GM18868 (cell line): ENCODE measurements at regions not wholly inside any gene's neighbourhood (a gene's known extent, or its start where the extent isn't known, plus 50 kb on each side); places are given as distances from the start of the nearest gene placed in this dataset.
"Not testable (repeated sequence)": the region's sequence is repeated elsewhere in the genome, so short reads cannot be mapped to it uniquely, and the experiment has no call there.

Experiments used
- ATAC-seq: cut with Tn5 transposase; IDR thresholded peaks from one replicate; pipeline ENCODE4 v1.9.1; 2021; ENCODE audit warnings: mild to moderate bottlenecking, moderate library complexity; ENCODE audit not compliant: unreplicated experiment

GRCh38 chr10:46645110-46645509 is 66.2 kb downstream of the SYT15 start:
- ATAC-seq: not testable (repeated sequence)

- ATAC-seq: not testable (repeated sequence)
Observed at GRCh38 chr10:46646132-46646531, 67.2 kb downstream of the SYT15 start.

GRCh38 chr10:46650967-46651366 is 72.0 kb downstream of the SYT15 start:
- not testable (repeated sequence) for ATAC-seq

GRCh38 chr10:46657437-46657836 is 78.5 kb downstream of the SYT15 start:
- ATAC-seq: not testable (repeated sequence)

- ATAC-seq: not testable (repeated sequence)
Observed at GRCh38 chr10:46660027-46660834, 81.3 kb downstream of the SYT15 start.

GRCh38 chr10:46660835-46661164 is 81.9 kb downstream of the SYT15 start:
- not testable (repeated sequence) for ATAC-seq

GRCh38 chr10:46665536-46665935 is 86.6 kb downstream of the SYT15 start:
- not testable (repeated sequence) for ATAC-seq

GRCh38 chr10:46668357-46668997 is 89.5 kb downstream of the SYT15 start:
- not testable (repeated sequence) for ATAC-seq

- not testable (repeated sequence) for ATAC-seq
Observed at GRCh38 chr10:46677836-46678435, 99.0 kb downstream of the SYT15 start.

GRCh38 chr10:46691397-46691796 is 112.5 kb downstream of the SYT15 start:
- ATAC-seq: not testable (repeated sequence)

GRCh38 chr10:46693218-46693617 is 114.3 kb downstream of the SYT15 start:
- not testable (repeated sequence) for ATAC-seq

- not testable (repeated sequence) for ATAC-seq
Observed at GRCh38 chr10:46717264-46717663, 138.3 kb downstream of the SYT15 start.

GRCh38 chr10:46718014-46718413 is 139.1 kb downstream of the SYT15 start:
- ATAC-seq: not testable (repeated sequence)

GRCh38 chr10:46720386-46720785 is 141.5 kb downstream of the SYT15 start:
- not testable (repeated sequence) for ATAC-seq

GRCh38 chr10:46720811-46721518 is 142.0 kb downstream of the SYT15 start:
- ATAC-seq: not testable (repeated sequence)

GRCh38 chr10:46724258-46724657 is 145.3 kb downstream of the SYT15 start:
- not testable (repeated sequence) for ATAC-seq

GRCh38 chr10:46728359-46728758 is 149.4 kb downstream of the SYT15 start:
- ATAC-seq: not testable (repeated sequence)

- not testable (repeated sequence) for ATAC-seq
Observed at GRCh38 chr10:46730729-46731128, 151.8 kb downstream of the SYT15 start.

- not testable (repeated sequence) for ATAC-seq
Observed at GRCh38 chr10:46733635-46734261, 154.8 kb downstream of the SYT15 start.

GRCh38 chr10:46734262-46734642 is 155.3 kb downstream of the SYT15 start:
- ATAC-seq: not testable (repeated sequence)

- ATAC-seq: not testable (repeated sequence)
Observed at GRCh38 chr10:46739919-46740318, 161.0 kb downstream of the SYT15 start.
